NCI-H146 (cell line): ENCODE measurements at regions not wholly inside any gene's neighbourhood (a gene's known extent, or its start where the extent isn't known, plus 50 kb on each side); places are given as distances from the start of the nearest gene placed in this dataset.

Experiments used
- DNase-seq: peaks from one replicate; lab custom pipeline; 2025; lab: John Stamatoyannopoulos, UW

- no peak for DNase-seq
These were observed 529.0 kb upstream of the NECTIN3 start for GRCh38 chr3:110542552-110543150.

DNA sequence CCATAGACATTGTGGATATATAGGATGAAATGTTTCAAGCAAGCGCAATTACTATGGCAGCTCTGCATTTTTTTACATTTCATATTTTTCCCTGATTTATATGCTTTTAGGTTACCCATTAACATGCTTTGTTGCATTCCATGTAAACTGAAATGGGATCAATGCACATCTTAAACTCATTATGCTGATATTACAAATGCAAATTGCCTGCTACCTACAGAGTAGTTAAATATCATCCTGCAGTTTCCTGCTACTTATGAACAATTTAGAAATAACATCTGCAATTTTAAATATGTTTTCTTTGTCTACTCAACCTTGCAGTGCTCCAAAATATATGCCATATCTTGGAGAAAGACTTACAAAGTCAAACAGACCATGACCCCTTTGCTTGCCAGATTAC lies 526.9 kb upstream of the NECTIN3 start:
- DNase-seq, result no peak

DNA sequence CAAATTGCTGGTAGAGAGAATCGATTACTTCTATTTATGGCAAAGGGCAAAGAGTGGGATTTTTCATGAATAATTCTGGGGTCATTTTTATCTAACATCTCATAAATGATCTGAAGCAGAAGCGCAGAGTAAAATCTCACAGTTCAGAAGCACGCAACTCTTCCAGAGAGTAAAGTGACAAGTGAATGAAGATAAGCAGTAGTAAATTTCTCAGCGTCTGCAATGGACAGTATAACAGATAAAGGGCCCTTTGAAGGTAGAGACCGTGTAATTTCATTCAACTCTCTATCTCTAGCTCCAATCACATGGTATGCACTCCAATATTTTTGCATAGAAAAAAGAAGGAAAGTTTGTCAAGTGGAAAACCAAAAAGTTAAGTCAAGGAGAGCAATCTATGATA lies 521.1 kb upstream of the NECTIN3 start:
- DNase-seq, result no peak

- DNase-seq, result no peak
These were observed 509.0 kb upstream of the NECTIN3 start for GRCh38 chr3:110562621-110563020.

DNA sequence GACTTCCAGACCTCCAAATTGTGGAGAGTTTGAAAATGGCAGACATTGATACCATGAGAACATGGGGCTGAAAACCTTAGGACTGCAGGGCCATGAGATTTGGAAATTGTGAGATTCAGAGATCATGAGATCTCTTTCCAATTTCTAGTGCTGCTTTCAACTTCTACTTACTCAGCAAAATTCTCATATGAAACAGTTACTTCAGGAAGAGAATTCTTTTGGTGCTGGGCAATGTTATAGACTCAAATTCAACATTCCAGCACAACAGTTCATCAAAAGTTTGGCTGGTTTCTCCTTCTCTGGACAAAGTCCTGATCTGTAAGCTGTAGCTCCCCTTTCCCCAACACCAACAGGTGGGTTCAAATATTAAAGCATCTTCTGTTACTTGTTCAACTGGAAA lies 506.9 kb upstream of the NECTIN3 start:
- no peak for DNase-seq

GRCh38 chr3:110567029-110567428 lies 504.6 kb upstream of the NECTIN3 start:
- no peak for DNase-seq

DNA sequence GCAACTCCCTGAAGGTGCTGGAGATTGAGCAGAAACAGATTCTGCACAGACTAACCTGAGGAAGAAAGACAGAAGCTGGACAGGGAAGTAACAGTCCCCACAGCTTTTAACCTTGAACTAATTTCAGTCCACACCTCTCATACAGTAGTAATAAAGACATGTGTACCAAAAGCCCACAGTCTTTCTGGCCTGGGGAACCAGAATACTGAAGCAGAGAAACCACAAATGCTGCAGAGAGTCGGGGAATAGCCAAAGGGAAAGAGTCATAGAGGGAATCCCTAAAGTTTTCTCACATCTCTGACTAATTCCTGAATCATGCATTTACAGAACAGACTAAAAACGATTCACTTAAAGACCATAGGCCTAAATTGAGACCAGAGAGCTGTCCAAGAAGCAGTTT lies 503.4 kb upstream of the NECTIN3 start:
- no peak for DNase-seq

DNA sequence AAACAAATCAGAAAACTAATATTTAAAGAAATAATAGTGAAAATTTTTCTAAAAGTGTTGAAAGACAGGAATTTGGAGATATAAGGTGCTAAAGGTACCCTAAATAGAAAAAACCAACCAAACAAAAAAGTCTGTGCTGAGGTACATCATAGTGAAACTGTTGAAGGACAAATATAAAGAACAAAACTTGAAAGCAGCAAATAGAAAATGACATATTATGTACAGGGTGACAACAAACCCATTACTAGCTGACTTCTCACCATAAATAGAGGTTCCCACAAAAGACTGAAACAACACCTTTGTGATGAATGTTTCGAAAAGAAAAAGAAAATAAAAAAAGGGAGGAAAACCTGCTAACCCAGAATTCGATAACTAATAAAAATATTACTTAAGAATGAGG lies 502.5 kb upstream of the NECTIN3 start:
- DNase-seq, result no peak

- DNase-seq, result no peak
These were observed 495.9 kb upstream of the NECTIN3 start for GRCh38 chr3:110575702-110576101.

DNA sequence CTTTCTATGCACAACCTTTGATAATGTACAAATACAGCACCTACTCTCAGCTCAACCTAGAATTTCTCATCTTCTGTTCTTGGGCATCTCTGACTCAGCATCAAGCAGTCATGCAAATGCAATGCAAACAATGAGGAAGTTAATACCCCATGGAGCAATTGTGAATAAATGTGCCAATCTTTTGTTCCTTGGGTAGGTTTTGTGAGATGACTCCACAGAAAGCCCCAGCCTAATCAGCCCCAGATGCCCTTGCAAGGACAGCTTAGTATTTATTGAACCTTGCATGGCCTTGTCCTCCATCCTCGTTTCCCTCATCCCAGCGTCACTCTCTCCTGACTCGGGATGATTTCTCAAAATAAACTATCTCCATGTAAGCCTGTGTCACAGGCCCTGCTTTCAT lies 494.7 kb upstream of the NECTIN3 start:
- no peak for DNase-seq

- no peak for DNase-seq
These were observed 493.8 kb upstream of the NECTIN3 start for GRCh38 chr3:110577854-110578253.

GRCh38 chr3:110579840-110580550 lies 491.6 kb upstream of the NECTIN3 start:
- DNase-seq, result no peak

- DNase-seq, result no peak
These were observed 488.2 kb upstream of the NECTIN3 start for GRCh38 chr3:110583373-110583935.

DNA sequence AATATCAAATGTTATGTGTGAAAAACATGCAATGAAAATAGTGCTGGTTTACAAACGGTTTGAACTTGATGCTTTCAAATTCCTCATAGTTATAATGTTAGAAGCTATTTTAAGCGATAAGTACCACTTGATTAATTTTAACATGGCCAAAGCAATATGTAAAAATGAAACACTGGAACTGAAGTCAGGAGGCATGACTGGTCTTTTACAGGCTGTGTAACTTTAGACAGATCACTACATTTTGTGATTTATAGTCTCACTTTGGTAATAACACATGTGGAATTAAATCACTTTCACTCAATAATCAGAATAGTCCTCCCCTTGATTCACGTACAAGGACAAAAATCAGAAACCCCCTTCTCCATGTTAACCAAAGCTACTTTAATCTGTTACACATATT lies 482.7 kb upstream of the NECTIN3 start:
- no peak for DNase-seq

DNA sequence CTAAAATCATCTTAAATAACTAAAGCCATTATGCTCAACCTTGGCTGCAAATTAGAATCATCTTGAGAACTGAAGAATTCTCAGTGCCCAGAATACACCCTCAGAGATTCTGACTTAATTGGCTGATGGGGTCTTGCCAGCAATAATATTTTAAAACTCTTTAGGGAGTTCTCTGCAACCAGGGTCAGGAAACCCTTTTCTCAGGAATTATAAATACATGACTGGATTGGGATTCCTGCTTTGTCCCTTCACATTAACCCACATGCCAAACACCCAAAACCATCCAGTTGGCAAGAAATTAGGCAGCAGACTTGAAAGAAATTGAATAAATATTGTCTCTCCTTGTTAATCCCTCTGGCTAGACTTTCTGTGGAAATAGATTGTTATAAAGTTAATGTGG lies 482.3 kb upstream of the NECTIN3 start:
- no peak for DNase-seq

DNA sequence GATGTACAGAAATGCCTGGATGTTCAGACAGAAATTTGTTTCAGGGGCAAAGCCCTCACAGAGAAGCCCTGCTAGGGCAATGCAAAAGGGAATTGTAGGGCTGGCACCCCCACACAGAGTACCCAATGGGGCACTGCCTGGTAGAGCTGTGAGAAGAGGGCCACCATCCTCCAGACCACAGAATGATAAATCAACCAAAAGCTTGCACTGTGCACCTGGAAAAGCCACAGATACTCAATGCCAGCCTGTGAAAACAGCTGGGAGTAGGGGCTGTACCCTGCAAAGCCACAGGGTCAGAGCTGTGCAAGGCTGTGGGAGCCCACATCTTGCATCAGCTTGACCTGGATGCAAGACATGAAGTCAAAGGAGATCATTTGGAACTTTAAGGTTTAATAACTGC lies 477.9 kb upstream of the NECTIN3 start:
- no peak for DNase-seq

DNA sequence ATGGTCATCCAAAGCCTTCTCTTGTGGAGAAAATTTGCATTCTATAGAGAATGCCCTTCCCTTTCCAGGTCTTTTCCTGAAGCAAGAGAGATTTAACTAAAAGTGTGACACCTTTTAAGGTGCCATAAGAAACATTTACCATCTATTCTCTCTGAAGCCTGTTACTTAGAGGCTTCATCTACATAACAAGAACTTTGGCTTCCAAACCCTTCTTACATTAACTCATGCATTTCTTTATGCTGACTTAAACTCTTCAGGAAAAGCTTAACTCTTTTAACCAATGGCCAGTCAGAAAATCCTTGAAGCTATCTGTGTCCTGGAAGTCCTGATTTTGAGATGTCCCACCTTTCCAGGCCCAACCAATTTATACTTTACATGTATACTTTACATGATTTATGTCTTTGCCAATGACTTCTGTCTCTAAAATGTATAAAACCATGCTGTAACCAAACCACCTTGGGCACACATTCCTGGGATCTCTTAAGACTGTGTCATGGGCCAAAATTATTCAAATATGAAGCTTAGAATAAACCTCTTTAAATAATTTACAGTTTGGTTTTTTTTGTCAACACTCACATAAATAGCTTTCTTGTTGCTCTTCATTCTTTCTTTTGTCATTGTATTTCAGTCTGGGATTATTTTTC lies 472.6 kb upstream of the NECTIN3 start:
- no peak for DNase-seq

GRCh38 chr3:110608566-110608965 lies 463.1 kb upstream of the NECTIN3 start:
- DNase-seq, result no peak

DNA sequence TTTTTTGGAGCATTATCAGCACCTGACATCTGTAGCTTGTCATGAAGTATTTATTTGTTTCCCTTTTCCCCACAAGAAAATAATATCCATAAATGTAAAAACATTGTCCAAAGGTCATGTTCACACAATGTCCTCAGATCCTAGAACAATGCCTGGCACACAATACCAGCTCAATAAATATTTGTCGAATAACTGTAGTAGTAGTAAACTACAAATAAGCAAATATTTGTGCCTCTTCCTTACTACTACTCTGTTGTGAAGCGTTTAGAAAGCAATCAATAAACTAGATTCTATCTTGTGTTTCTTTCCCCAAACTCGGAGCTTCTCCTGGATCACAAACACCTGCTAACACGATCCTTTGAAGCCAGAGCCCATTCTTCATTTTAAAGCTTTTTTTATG lies 459.6 kb upstream of the NECTIN3 start:
- DNase-seq, result no peak

DNA sequence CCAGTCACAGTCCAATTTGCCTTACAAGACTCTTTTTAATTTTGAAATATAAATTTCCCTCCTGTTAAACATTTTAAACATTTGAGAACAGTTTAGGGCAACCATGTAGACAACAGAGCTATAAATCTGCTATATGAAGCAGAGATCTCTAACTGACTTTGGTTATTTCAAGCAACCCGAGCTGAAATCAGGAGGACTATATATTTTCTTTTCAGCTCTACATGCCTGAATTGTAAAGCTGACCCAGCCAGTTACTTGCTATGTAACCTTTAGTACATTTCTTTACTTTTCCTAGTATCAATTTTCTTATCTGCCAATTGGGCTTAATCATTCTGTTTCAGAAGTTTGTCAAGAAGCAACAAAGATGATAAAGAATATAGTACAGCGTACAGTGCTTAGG lies 457.4 kb upstream of the NECTIN3 start:
- DNase-seq, result no peak

GRCh38 chr3:110615454-110615853 lies 456.2 kb upstream of the NECTIN3 start:
- no peak for DNase-seq

GRCh38 chr3:110618512-110619226 lies 452.9 kb upstream of the NECTIN3 start:
- DNase-seq, result no peak

DNA sequence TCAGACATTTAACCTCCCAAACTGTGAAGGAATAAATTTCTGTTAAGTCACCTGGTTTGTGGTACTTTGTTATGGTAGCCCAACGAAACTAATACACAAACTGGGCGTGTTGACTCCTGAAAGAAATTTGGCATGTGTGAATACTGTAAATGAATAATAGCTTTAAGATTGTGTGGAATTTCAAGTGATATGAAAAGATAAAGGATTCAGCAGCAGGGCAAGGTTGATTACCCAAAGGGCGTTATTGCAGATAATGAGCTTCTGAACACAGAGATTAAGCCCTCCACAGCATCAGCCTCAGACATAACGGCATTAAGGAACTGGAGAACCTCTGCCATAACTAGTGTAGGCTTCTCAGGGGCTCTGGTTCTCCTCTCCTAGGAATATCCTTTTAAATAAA lies 451.5 kb upstream of the NECTIN3 start:
- DNase-seq, result no peak
